Stomach smooth muscle (tissue), 2 donors: ENCODE measurements at regions not wholly inside any gene's neighbourhood (a gene's known extent, or its start where the extent isn't known, plus 50 kb on each side); places are given as distances from the start of the nearest gene placed in this dataset.
"Not testable (repeated sequence)": the region's sequence is repeated elsewhere in the genome, so short reads cannot be mapped to it uniquely, and the experiment has no call there.

Experiments
- H3K27ac ChIP-seq: one replicate; pipeline ENCODE4 v1.7.0; 2013; ENCODE audit warnings: mild to moderate bottlenecking, low read length, inconsistent platforms
- H3K27me3 ChIP-seq, 2 donors: one replicate each; pipeline ENCODE4 v1.7.0; 2013; ENCODE audit warnings: low read length in 2 of 2; ENCODE audit not compliant: insufficient read depth in 2 of 2, control insufficient read depth in 1 of 2
- H3K36me3 ChIP-seq, 2 donors: one replicate each; pipeline ENCODE4 v1.7.0; 2013; ENCODE audit warnings: low read length in 2 of 2; ENCODE audit not compliant: control insufficient read depth in 2 of 2, insufficient read depth in 2 of 2
- H3K4me1 ChIP-seq: one replicate; pipeline ENCODE4 v1.7.0; 2013; ENCODE audit warnings: low read length; ENCODE audit not compliant: control insufficient read depth, insufficient read depth
- H3K4me3 ChIP-seq, 2 donors: one replicate each; pipeline ENCODE4 v1.7.0; 2013; ENCODE audit warnings: low read length in 2 of 2
- H3K9ac ChIP-seq, 2 donors: one replicate each; pipeline ENCODE4 v1.7.0; 2013; ENCODE audit warnings: low read length in 2 of 2, mild to moderate bottlenecking in 1 of 2
- H3K9me3 ChIP-seq, 2 donors: one replicate each; pipeline ENCODE4 v1.7.0; 2013; ENCODE audit warnings: low read length in 2 of 2; ENCODE audit not compliant: control insufficient read depth in 2 of 2
- donor health status: healthy.
- donor health status: Pancreatic carcinoma.

GRCh38 chr20:41685145-41685544 is 67.0 kb upstream of the CHD6 start:
- H3K36me3 ChIP-seq, H3K4me3 ChIP-seq, H3K4me1 ChIP-seq, H3K9me3 ChIP-seq, H3K27me3 ChIP-seq, H3K9ac ChIP-seq, H3K27ac ChIP-seq: not testable (repeated sequence)

GRCh38 chr20:41678799-41679198 is 60.6 kb upstream of the CHD6 start:
- Histone ChIP-seq H3K27me3 (peaks cover 0 to 4% of the 10 kb centered on the region in 2 donors), H3K4me3 (no peak overlapping the region), H3K9me3 (no peaks in the 10 kb centered on the region), H3K27ac (no peak overlapping the region), H3K36me3 (no peaks in the 10 kb centered on the region), H3K4me1 (no peaks in the 10 kb centered on the region), H3K9ac (no peak overlapping the region)

- no peak overlapping the region for H3K9ac ChIP-seq
Observed at GRCh38 chr20:41672282-41672681, 54.1 kb upstream of the CHD6 start.

GRCh38 chr20:41671143-41671542 is 53.0 kb upstream of the CHD6 start:
- Histone ChIP-seq H3K9ac (no peak overlapping the region), H3K4me3 (no peak overlapping the region), H3K36me3 (no peaks in the 10 kb centered on the region), H3K4me1 (no peaks in the 10 kb centered on the region), H3K27me3 (peaks cover 0 to 10% of the 10 kb centered on the region in 2 donors), H3K9me3 (peaks cover 0 to 2% of the 10 kb centered on the region in 2 donors), H3K27ac (no peak overlapping the region)

More at GRCh38 chr20:41672282-41672681, 54.1 kb upstream of the CHD6 start:
- no peaks in the 10 kb centered on the region for H3K36me3 ChIP-seq
- no peaks in the 10 kb centered on the region for H3K4me1 ChIP-seq
- no peak overlapping the region for H3K27ac ChIP-seq
- no peak overlapping the region for H3K4me3 ChIP-seq
- H3K9me3 ChIP-seq: peaks cover 0 to 2% of the 10 kb centered on the region in 2 donors
- H3K27me3 ChIP-seq: peaks cover 0 to 10% of the 10 kb centered on the region in 2 donors

- peaks cover 0 to 2% of the 10 kb centered on the region in 2 donors for H3K9me3 ChIP-seq
- H3K9ac ChIP-seq: no peak overlapping the region
- no peak overlapping the region for H3K27ac ChIP-seq
- no peaks in the 10 kb centered on the region for H3K4me1 ChIP-seq
- no peak overlapping the region for H3K4me3 ChIP-seq
- H3K36me3 ChIP-seq: no peaks in the 10 kb centered on the region
- peaks cover 0 to 10% of the 10 kb centered on the region in 2 donors for H3K27me3 ChIP-seq
Observed at GRCh38 chr20:41670631-41671030, 52.5 kb upstream of the CHD6 start.

- Histone ChIP-seq H3K4me1 (no peaks in the 10 kb centered on the region), H3K36me3 (no peaks in the 10 kb centered on the region), H3K27ac (no peak overlapping the region), H3K4me3 (no peak overlapping the region), H3K9me3 (peaks cover 0 to 2% of the 10 kb centered on the region in 2 donors), H3K27me3 (peaks cover 0 to 10% of the 10 kb centered on the region in 2 donors), H3K9ac (no peak overlapping the region)
Observed at GRCh38 chr20:41669708-41670263, 51.6 kb upstream of the CHD6 start.

GRCh38 chr20:41668057-41668749 is 50.0 kb upstream of the CHD6 start:
- H3K4me1 ChIP-seq: no peaks in the 10 kb centered on the region
- H3K27me3 ChIP-seq: peaks cover 0 to 6% of the 10 kb centered on the region in 2 donors
- no peaks in the 10 kb centered on the region for H3K36me3 ChIP-seq
- no peak overlapping the region for H3K27ac ChIP-seq
- H3K9me3 ChIP-seq: peaks cover 0 to 5% of the 10 kb centered on the region in 2 donors
- no peak overlapping the region for H3K9ac ChIP-seq
- no peak overlapping the region for H3K4me3 ChIP-seq
